Keratinocyte (primary cell): ENCODE measurements at regions not wholly inside any gene's neighbourhood (a gene's known extent, or its start where the extent isn't known, plus 50 kb on each side); places are given as distances from the start of the nearest gene placed in this dataset.

Experiments used
- DNase-seq: peaks from one replicate; pipeline ENCODE4 v3.0.0-alpha.2; 2011; ENCODE audit warnings: low read depth, missing footprints, low spot score
- FAIRE-seq: peaks from 2 replicates; lab custom pipeline; 2011; peaks lifted over from hg19 to GRCh38; lab: Jason Lieb, UNC
- H2AFZ ChIP-seq: 2 replicates; pipeline ENCODE4 v1.6.0; 2012; ENCODE audit warnings: low read length, control low read depth, inconsistent platforms; ENCODE audit not compliant: control insufficient read depth
- H3K27ac ChIP-seq: 2 replicates; pipeline ENCODE4 v1.5.1; 2011; ENCODE audit warnings: low read length; ENCODE audit not compliant: control insufficient read depth, insufficient read depth
- H3K27me3 ChIP-seq: 3 replicates; pipeline ENCODE4 v1.6.0; 2011; ENCODE audit warnings: low read length; ENCODE audit not compliant: control insufficient read depth, insufficient read depth; ENCODE audit errors: extremely low read depth
- H3K36me3 ChIP-seq, 2 experiments: 2 replicates in 1 of 2; 3 replicates in 1 of 2; pipeline ENCODE4 v1.5.1; 2011; ENCODE audit warnings: low read length in 2 of 2, mild to moderate bottlenecking in 1 of 2; ENCODE audit not compliant: control insufficient read depth in 2 of 2, insufficient read depth in 2 of 2; ENCODE audit errors: extremely low read depth in 1 of 2
- H3K4me1 ChIP-seq: 3 replicates; pipeline ENCODE4 v1.5.1; 2011; ENCODE audit warnings: low read length; ENCODE audit not compliant: control insufficient read depth, insufficient read depth; ENCODE audit errors: extremely low read depth
- H3K4me2 ChIP-seq: 3 replicates; pipeline ENCODE4 v1.6.0; 2011; ENCODE audit warnings: low read depth, low read length; ENCODE audit not compliant: control insufficient read depth, insufficient read depth; ENCODE audit errors: extremely low read depth
- H3K4me3 ChIP-seq, 3 experiments: fragments of 200-600 bp in 1 of 3; sonication (generic) in 1 of 3; 2 replicates in 2 of 3; 3 replicates in 1 of 3; pipeline ENCODE4 v1.5.1; 2011 to 2016; ENCODE audit warnings: low read length in 3 of 3, mild to moderate bottlenecking in 3 of 3, control low read depth in 2 of 3, inconsistent platforms in 1 of 3, low read depth in 1 of 3, mixed read lengths in 1 of 3, mixed run types in 1 of 3, moderate library complexity in 1 of 3; ENCODE audit not compliant: control insufficient read depth in 2 of 3, insufficient read depth in 2 of 3; ENCODE audit errors: extremely low read depth in 1 of 3
- H3K79me2 ChIP-seq: 2 replicates; pipeline ENCODE4 v1.6.0; 2012; ENCODE audit warnings: low read length; ENCODE audit not compliant: control insufficient read depth, insufficient read depth
- H3K9ac ChIP-seq: 3 replicates; pipeline ENCODE4 v1.6.0; 2011; ENCODE audit warnings: low read length; ENCODE audit not compliant: control insufficient read depth, insufficient read depth; ENCODE audit errors: extremely low read depth
- H3K9me1 ChIP-seq: 3 replicates; pipeline ENCODE4 v1.6.0; 2011; ENCODE audit warnings: low read length; ENCODE audit not compliant: control insufficient read depth, insufficient read depth; ENCODE audit errors: extremely low read depth
- H3K9me3 ChIP-seq: 2 replicates; pipeline ENCODE4 v1.5.1; 2012; ENCODE audit warnings: low read depth, low read length; ENCODE audit not compliant: control insufficient read depth
- H4K20me1 ChIP-seq: 3 replicates; pipeline ENCODE4 v1.6.0; 2011; ENCODE audit warnings: low read length; ENCODE audit not compliant: control insufficient read depth, insufficient read depth; ENCODE audit errors: extremely low read depth
- CTCF ChIP-seq, 3 experiments: IDR thresholded peaks in 1 of 3; conservative IDR thresholded peaks in 1 of 3; optimal IDR thresholded peaks in 1 of 3; 2 replicates in 2 of 3; 3 replicates in 1 of 3; pipeline versions ENCODE3 to v1.5.1; 2011; ENCODE audit warnings: low read length in 3 of 3, mild to moderate bottlenecking in 3 of 3, moderate library complexity in 2 of 3, control low read depth in 1 of 3, inconsistent platforms in 1 of 3; ENCODE audit not compliant: insufficient read depth in 2 of 3; ENCODE audit errors: extremely low read depth in 1 of 3
- EZH2 ChIP-seq: IDR thresholded peaks from one replicate; pipeline ENCODE4 v1.6.1; 2012; ENCODE audit warnings: inconsistent platforms, mild to moderate bottlenecking, low read length, moderate library complexity
- dilution Hi-C: fragments of 300-500 bp; cut with MboI; formaldehyde crosslinking; loops from one replicate; pipeline ENCODE4 v1.7.0; 2020; ENCODE audit warnings: low sequenced_read_pairs; ENCODE audit not compliant: extremely low pct_ligation_motif_present

- no peaks in the 10 kb centered on the region for H3K36me3 ChIP-seq
- no peaks in the 10 kb centered on the region for H4K20me1 ChIP-seq
- dilution Hi-C loops: no loop called here
- peaks cover 2% of the 10 kb centered on the region for H3K27me3 ChIP-seq
- no peak overlapping the region for H3K4me2 ChIP-seq
- H2AFZ ChIP-seq: no peak overlapping the region
- H3K4me1 ChIP-seq: no peaks in the 10 kb centered on the region
- H3K9me1 ChIP-seq: no peaks in the 10 kb centered on the region
- H3K27ac ChIP-seq: no peak overlapping the region
- no peak overlapping the region for H3K4me3 ChIP-seq
- no peak for DNase-seq
- H3K9me3 ChIP-seq: no peaks in the 10 kb centered on the region
- TF ChIP-seq CTCF (optimal IDR thresholded peaks at IDR 0.05 in 1 of 3, IDR thresholded peaks at IDR 0.05 in 1 of 3, conservative IDR thresholded peaks at IDR 0.05 in 1 of 3; ENCODE audit: extremely low read depth in 1 of 3, insufficient read depth in 2 of 3, low read length in 3 of 3): peak in 2 of 3 experiments; percentile 33 to 42
- no peak for TF ChIP-seq EZH2
- H3K9ac ChIP-seq: no peak overlapping the region
- no peak for FAIRE-seq
- H3K79me2 ChIP-seq: no peaks in the 10 kb centered on the region
These were observed 181.8 kb upstream of the CACNA2D1 start for GRCh38 chr7:82625377-82625776.

GRCh38 chr7:82624965-82625364 lies 181.4 kb upstream of the CACNA2D1 start:
- no peak for TF ChIP-seq EZH2
- no peak for TF ChIP-seq CTCF (optimal IDR thresholded peaks at IDR 0.05 in 1 of 3, IDR thresholded peaks at IDR 0.05 in 1 of 3, conservative IDR thresholded peaks at IDR 0.05 in 1 of 3; ENCODE audit: extremely low read depth in 1 of 3, insufficient read depth in 2 of 3, low read length in 3 of 3)
- dilution Hi-C loops: no loop called here
- H3K9ac ChIP-seq: no peak overlapping the region
- H3K27me3 ChIP-seq: peaks cover 3% of the 10 kb centered on the region
- FAIRE-seq (no peak), DNase-seq (no peak)
- H3K4me3 ChIP-seq: no peak overlapping the region
- H2AFZ ChIP-seq: no peak overlapping the region
- H3K27ac ChIP-seq: no peak overlapping the region
- no peaks in the 10 kb centered on the region for H3K79me2 ChIP-seq
- no peaks in the 10 kb centered on the region for H4K20me1 ChIP-seq
- no peaks in the 10 kb centered on the region for H3K36me3 ChIP-seq
- no peaks in the 10 kb centered on the region for H3K4me1 ChIP-seq
- H3K9me3 ChIP-seq: no peaks in the 10 kb centered on the region
- H3K9me1 ChIP-seq: no peaks in the 10 kb centered on the region
- H3K4me2 ChIP-seq: no peak overlapping the region
